ENCODE measurements at regions not wholly inside any gene's neighbourhood (a gene's known extent, or its start where the extent isn't known, plus 50 kb on each side); places are given as distances from the start of the nearest gene placed in this dataset.

DNA sequence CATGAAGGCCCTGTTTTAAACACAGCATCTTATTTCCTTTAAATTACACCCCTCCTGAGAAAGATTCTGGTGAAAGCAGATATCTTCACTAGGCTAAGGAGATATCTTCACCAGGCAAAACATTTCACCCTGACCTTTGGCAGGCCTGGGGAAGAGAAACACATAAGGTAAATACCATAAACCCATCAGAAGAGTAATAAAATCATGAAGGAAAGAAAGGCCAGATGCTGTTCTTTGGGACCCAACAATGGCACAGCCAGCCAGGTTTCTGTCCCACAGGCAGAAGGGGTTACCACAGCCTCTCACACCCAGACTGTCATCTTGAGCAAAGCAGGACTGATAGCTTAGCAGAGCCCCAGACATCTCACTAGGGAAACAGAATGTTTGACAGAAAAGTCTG is 125.4 kb downstream of the CCDC34 start:
- H3K79me2 ChIP-seq (ENCODE audit: insufficient read depth, low read depth) = no peaks in the 10 kb centered on the region
- H3K27me3 ChIP-seq (ENCODE audit: insufficient read depth, low read depth) = no peaks in the 10 kb centered on the region
- no peak overlapping the region for H3K9ac ChIP-seq
- H3K27ac ChIP-seq = no peak overlapping the region
- no peak overlapping the region for H3K4me3 ChIP-seq (IDR thresholded peaks at IDR 0.05; ENCODE audit: insufficient read depth, low read depth, low read length)
- TF ChIP-seq, protein P1, sequence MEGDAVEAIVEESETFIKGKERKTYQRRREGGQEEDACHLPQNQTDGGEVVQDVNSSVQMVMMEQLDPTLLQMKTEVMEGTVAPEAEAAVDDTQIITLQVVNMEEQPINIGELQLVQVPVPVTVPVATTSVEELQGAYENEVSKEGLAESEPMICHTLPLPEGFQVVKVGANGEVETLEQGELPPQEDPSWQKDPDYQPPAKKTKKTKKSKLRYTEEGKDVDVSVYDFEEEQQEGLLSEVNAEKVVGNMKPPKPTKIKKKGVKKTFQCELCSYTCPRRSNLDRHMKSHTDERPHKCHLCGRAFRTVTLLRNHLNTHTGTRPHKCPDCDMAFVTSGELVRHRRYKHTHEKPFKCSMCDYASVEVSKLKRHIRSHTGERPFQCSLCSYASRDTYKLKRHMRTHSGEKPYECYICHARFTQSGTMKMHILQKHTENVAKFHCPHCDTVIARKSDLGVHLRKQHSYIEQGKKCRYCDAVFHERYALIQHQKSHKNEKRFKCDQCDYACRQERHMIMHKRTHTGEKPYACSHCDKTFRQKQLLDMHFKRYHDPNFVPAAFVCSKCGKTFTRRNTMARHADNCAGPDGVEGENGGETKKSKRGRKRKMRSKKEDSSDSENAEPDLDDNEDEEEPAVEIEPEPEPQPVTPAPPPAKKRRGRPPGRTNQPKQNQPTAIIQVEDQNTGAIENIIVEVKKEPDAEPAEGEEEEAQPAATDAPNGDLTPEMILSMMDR (conservative IDR thresholded peaks at IDR 0.05; ENCODE audit: low read depth, low read length) = no peak
- no peaks in the 10 kb centered on the region for H4K20me1 ChIP-seq (ENCODE audit: insufficient read depth)
- no peaks in the 10 kb centered on the region for H3K36me3 ChIP-seq (ENCODE audit: insufficient read depth)
- H2AFZ ChIP-seq (ENCODE audit: low read depth) = no peak overlapping the region
- peaks cover 44% of the 10 kb centered on the region for H3K4me1 ChIP-seq (ENCODE audit: low read depth, poor library complexity, severe bottlenecking)
- H3K4me2 ChIP-seq = no peak overlapping the region

DNA sequence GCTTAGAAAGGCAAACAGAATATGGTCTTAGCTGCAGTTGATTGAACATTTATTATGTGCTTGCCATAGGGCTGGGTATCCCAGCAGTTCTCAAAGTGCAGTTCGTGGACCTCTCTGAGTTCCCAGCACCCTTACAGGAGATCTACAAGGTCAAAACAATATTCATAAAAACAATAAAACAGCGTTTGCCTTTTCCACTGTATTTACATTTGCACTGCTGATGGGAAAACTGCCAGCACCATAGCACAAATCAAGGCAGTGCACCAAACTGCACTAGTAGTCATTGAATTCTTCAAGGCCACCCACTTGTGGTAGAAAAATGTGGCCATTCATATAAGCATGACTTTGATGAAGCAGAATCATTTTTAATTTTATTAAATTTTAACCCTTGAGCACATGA is 128.1 kb downstream of the CCDC34 start:
- Histone ChIP-seq H3K4me3 (IDR thresholded peaks at IDR 0.05; ENCODE audit: insufficient read depth, low read depth, low read length) (no peak overlapping the region), H3K27ac (no peak overlapping the region), H3K9ac (no peak overlapping the region), H3K27me3 (ENCODE audit: insufficient read depth, low read depth) (no peaks in the 10 kb centered on the region), H4K20me1 (ENCODE audit: insufficient read depth) (no peaks in the 10 kb centered on the region), H3K79me2 (ENCODE audit: insufficient read depth, low read depth) (no peaks in the 10 kb centered on the region), H2AFZ (ENCODE audit: low read depth) (no peak overlapping the region), H3K4me1 (ENCODE audit: low read depth, poor library complexity, severe bottlenecking) (peaks cover 22% of the 10 kb centered on the region), H3K4me2 (no peak overlapping the region), H3K36me3 (ENCODE audit: insufficient read depth) (no peaks in the 10 kb centered on the region)
- TF ChIP-seq, protein P1 (conservative IDR thresholded peaks at IDR 0.05; ENCODE audit: low read depth, low read length) = no peak

DNA sequence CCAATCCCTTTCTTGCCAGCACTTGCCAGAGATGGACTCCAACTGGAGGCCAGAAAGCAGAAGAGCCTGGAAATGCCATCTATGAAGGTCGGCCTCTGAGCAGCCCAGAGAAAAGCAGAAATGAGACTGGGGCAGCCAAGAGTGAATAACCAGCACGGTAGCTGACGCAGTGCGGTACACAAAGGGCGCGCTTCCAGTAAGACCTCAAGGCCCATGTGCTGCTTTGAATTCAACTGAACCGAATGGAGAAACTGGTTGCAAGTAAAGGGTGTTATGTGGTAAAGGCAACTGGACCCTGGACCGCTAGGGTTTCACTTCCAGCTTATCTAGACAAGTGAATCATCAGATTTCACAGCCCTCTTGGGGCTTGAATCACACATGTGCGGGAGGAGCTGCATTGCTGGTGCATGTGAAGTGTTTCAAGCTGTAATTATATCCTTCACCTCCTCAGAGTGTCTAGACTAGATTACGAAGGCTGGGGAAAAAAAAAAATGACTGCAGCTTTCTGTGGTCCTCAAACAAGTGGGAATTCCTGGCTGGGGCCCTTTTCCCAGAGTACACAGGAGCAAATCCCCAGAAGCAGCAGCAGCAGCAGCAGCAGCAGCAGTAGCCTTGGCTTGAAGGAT is 128.9 kb downstream of the CCDC34 start:
- Histone ChIP-seq H3K79me2 (ENCODE audit: insufficient read depth, low read depth) (no peaks in the 10 kb centered on the region), H4K20me1 (ENCODE audit: insufficient read depth) (no peaks in the 10 kb centered on the region), H3K4me3 (IDR thresholded peaks at IDR 0.05; ENCODE audit: insufficient read depth, low read depth, low read length) (no peak overlapping the region), H3K27me3 (ENCODE audit: insufficient read depth, low read depth) (no peaks in the 10 kb centered on the region), H3K36me3 (ENCODE audit: insufficient read depth) (no peaks in the 10 kb centered on the region), H3K9ac (peak overlapping the region; percentile 41; the same call in 1 of the 2 replicates), H3K4me1 (ENCODE audit: low read depth, poor library complexity, severe bottlenecking) (peaks cover 22% of the 10 kb centered on the region), H3K4me2 (peak overlapping the region; percentile 43), H3K27ac (peak overlapping the region; percentile 75), H2AFZ (ENCODE audit: low read depth) (peak overlapping the region; percentile 14; the same call in 1 of the 2 replicates)
- TF ChIP-seq, protein P1 (conservative IDR thresholded peaks at IDR 0.05; ENCODE audit: low read depth, low read length) = no peak

DNA sequence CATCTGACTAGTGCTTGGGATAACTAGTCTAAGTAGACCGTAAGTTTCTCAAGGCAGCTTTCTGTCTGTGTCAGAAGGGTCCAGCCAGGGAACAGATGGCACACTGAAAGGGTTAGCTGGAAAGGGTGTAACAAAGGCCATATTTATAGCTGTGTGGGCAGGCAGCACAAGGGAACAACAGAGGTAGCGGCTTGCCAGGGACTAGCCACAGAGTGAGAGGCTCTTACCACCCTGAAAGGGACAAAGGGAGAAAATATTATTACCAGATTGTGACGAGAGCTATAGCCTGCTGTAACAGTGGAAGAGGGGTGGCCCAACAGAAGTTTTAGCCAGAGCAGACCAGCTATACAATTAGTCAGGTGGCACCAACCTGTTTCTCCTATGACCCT is 129.4 kb downstream of the CCDC34 start:
- Histone ChIP-seq H3K4me3 (IDR thresholded peaks at IDR 0.05; ENCODE audit: insufficient read depth, low read depth, low read length) (no peak overlapping the region), H3K4me1 (ENCODE audit: low read depth, poor library complexity, severe bottlenecking) (peaks cover 22% of the 10 kb centered on the region), H3K9ac (peak overlapping the region; percentile 41; the same call in 1 of the 2 replicates), H3K36me3 (ENCODE audit: insufficient read depth) (no peaks in the 10 kb centered on the region), H3K27me3 (ENCODE audit: insufficient read depth, low read depth) (no peaks in the 10 kb centered on the region), H2AFZ (ENCODE audit: low read depth) (peak overlapping the region; percentile 14; the same call in 1 of the 2 replicates), H3K4me2 (peak overlapping the region; percentile 43), H3K27ac (peak overlapping the region; percentile 75), H3K79me2 (ENCODE audit: insufficient read depth, low read depth) (no peaks in the 10 kb centered on the region), H4K20me1 (ENCODE audit: insufficient read depth) (no peaks in the 10 kb centered on the region)
- TF ChIP-seq, protein P1 (conservative IDR thresholded peaks at IDR 0.05; ENCODE audit: low read depth, low read length) = no peak

Data from KMS-11 (cell line).